GM21576 (cell line): ENCODE measurements at regions not wholly inside any gene's neighbourhood (a gene's known extent, or its start where the extent isn't known, plus 50 kb on each side); places are given as distances from the start of the nearest gene placed in this dataset.

Source experiments
- ATAC-seq: cut with Tn5 transposase; IDR thresholded peaks from one replicate; pipeline ENCODE4 v1.9.1; 2021; ENCODE audit warnings: mild to moderate bottlenecking, moderate library complexity; ENCODE audit not compliant: unreplicated experiment

GRCh38 chr10:44435196-44435595 lies 50.3 kb upstream of the CXCL12 start:
- no peak for ATAC-seq

GRCh38 chr10:44436240-44436639 lies 51.3 kb upstream of the CXCL12 start:
- no peak for ATAC-seq

- no peak for ATAC-seq
These were observed 53.1 kb upstream of the CXCL12 start for GRCh38 chr10:44437840-44438511.

GRCh38 chr10:44439239-44439957 lies 54.5 kb upstream of the CXCL12 start:
- ATAC-seq, result no peak

- ATAC-seq, result no peak
These were observed 55.0 kb upstream of the CXCL12 start for GRCh38 chr10:44439958-44440244.

- ATAC-seq, result no peak
These were observed 72.4 kb upstream of the CXCL12 start for GRCh38 chr10:44457259-44457658.

- no peak for ATAC-seq
These were observed 73.9 kb upstream of the CXCL12 start for GRCh38 chr10:44458671-44459413.

- ATAC-seq, result no peak
These were observed 74.8 kb upstream of the CXCL12 start for GRCh38 chr10:44459671-44460070.

- no peak for ATAC-seq
These were observed 75.5 kb upstream of the CXCL12 start for GRCh38 chr10:44460416-44460815.

GRCh38 chr10:44462338-44462914 lies 77.5 kb upstream of the CXCL12 start:
- ATAC-seq, result no peak

GRCh38 chr10:44463511-44464121 lies 78.7 kb upstream of the CXCL12 start:
- no peak for ATAC-seq

GRCh38 chr10:44464503-44464902 lies 79.6 kb upstream of the CXCL12 start:
- no peak for ATAC-seq

- no peak for ATAC-seq
These were observed 80.7 kb upstream of the CXCL12 start for GRCh38 chr10:44465401-44466115.

- ATAC-seq, result no peak
These were observed 81.3 kb upstream of the CXCL12 start for GRCh38 chr10:44466236-44466635.

- ATAC-seq, result no peak
These were observed 82.2 kb upstream of the CXCL12 start for GRCh38 chr10:44467090-44467489.

GRCh38 chr10:44467900-44468299 lies 83.0 kb upstream of the CXCL12 start:
- no peak for ATAC-seq

GRCh38 chr10:44468525-44468924 lies 83.6 kb upstream of the CXCL12 start:
- no peak for ATAC-seq

GRCh38 chr10:44468965-44469364 lies 84.1 kb upstream of the CXCL12 start:
- no peak for ATAC-seq

- ATAC-seq, result no peak
These were observed 85.9 kb upstream of the CXCL12 start for GRCh38 chr10:44470784-44471183.

GRCh38 chr10:44471410-44471809 lies 86.5 kb upstream of the CXCL12 start:
- ATAC-seq, result no peak

GRCh38 chr10:44473146-44473545 lies 88.2 kb upstream of the CXCL12 start:
- ATAC-seq, result no peak
